ENCODE measurements at regions not wholly inside any gene's neighbourhood (a gene's known extent, or its start where the extent isn't known, plus 50 kb on each side); places are given as distances from the start of the nearest gene placed in this dataset.
"Not testable (repeated sequence)": the region's sequence is repeated elsewhere in the genome, so short reads cannot be mapped to it uniquely, and the experiment has no call there.

DNA sequence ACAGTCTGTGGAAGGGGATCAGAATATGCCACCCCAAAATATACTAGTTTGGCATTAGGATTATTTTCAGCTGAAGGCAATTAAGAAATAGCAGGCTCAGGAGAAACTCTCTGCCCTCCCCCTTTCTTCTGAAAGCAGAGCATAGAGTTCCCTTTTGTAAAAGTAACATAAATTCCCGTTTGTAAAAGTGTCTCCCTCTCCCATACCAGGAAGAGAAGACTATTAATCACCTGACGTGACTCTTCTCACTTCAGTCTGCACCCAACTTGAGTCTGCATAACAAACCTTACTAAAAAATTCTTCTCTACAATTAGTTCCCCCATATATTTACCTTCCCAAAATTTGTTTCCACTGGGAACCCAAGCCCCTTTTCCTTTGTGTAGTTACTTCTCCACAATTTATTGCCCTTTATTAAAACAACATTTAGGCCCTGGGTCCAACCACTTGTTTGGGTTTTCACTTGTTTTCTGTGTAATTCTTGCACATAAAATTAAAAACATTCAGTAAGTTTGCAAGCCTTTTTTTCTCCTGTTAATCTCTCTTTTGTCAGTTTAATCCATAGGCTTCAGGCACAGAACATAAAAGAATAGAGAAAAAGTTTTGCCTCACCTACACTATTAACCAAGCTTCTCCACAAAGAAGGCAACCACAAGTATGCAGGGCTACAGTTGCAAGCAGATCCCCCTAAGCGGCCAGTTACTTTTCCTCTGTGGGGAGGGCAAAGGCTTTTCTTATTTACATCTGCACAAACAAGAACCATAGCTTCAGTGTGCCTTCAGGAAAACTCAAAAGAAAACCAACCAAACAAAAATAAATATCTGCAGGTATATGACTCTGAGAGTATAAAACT, 73.8 kb upstream of the EPCAM start:
- Mint-ChIP-seq H3K27ac (peak overlapping the region; percentile 73), H3K4me1 (ENCODE audit: low read depth) (peaks cover 23% of the 10 kb centered on the region), H3K36me3 (ENCODE audit: insufficient read depth) (no peaks in the 10 kb centered on the region), H3K27me3 (no peaks in the 10 kb centered on the region), H3K4me3 (ENCODE audit: low read depth) (no peak overlapping the region), H3K9me3 (ENCODE audit: low read depth) (no peaks in the 10 kb centered on the region)
- no peak for DNase-seq (ENCODE audit: low spot score, unreplicated experiment)
- TF ChIP-seq, protein P1, sequence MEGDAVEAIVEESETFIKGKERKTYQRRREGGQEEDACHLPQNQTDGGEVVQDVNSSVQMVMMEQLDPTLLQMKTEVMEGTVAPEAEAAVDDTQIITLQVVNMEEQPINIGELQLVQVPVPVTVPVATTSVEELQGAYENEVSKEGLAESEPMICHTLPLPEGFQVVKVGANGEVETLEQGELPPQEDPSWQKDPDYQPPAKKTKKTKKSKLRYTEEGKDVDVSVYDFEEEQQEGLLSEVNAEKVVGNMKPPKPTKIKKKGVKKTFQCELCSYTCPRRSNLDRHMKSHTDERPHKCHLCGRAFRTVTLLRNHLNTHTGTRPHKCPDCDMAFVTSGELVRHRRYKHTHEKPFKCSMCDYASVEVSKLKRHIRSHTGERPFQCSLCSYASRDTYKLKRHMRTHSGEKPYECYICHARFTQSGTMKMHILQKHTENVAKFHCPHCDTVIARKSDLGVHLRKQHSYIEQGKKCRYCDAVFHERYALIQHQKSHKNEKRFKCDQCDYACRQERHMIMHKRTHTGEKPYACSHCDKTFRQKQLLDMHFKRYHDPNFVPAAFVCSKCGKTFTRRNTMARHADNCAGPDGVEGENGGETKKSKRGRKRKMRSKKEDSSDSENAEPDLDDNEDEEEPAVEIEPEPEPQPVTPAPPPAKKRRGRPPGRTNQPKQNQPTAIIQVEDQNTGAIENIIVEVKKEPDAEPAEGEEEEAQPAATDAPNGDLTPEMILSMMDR (IDR thresholded peaks at IDR 0.05; ENCODE audit: unreplicated experiment): no peak

DNA sequence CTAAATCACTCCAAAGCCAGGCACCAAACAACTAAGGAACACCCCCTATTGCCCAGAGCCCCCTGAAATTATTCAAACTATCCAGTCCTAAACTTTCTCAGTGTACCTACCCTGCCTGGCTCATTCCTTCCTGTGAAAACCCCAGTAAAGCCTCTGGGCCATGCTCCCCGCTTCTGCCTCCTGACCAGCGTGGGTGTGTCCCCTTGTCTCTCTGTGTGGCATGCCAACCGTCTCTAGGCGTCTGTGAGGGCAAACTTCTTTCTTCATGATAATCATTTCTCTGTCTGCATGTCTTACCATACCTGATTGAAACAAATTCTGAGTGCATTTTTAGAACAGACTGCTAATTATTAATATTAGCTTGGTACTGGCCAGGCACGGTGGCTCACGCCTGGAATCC, 75.1 kb upstream of the EPCAM start:
- TF ChIP-seq, protein P1 (IDR thresholded peaks at IDR 0.05; ENCODE audit: unreplicated experiment): no peak
- H3K27me3 Mint-ChIP-seq: no peaks in the 10 kb centered on the region
- H3K27ac Mint-ChIP-seq: peak overlapping the region; percentile 57
- no peak for DNase-seq (ENCODE audit: low spot score, unreplicated experiment)
- no peaks in the 10 kb centered on the region for H3K9me3 Mint-ChIP-seq (ENCODE audit: low read depth)
- H3K36me3 Mint-ChIP-seq (ENCODE audit: insufficient read depth): no peaks in the 10 kb centered on the region
- H3K4me1 Mint-ChIP-seq (ENCODE audit: low read depth): peaks cover 23% of the 10 kb centered on the region
- H3K4me3 Mint-ChIP-seq (ENCODE audit: low read depth): no peak overlapping the region

DNA sequence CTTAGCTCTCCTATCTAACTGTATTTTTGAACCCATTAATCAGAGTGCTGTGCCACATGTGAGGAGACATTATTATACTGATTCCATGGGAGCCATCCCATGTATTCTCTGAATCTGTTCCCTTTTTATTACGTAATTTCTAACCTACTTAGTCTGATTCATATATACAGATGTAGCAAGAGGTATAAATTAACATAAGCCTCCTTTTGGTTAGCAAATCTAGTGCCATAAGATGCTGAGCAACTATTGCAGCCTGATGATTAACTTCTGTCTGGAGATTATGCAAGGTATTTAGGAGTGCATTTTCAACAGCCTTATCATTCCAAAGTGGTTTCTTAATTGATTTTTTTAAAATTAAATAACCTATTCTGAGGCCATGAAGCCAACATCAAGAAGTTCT, 80.2 kb upstream of the EPCAM start:
- TF ChIP-seq, protein P1 (IDR thresholded peaks at IDR 0.05; ENCODE audit: unreplicated experiment): no peak
- Mint-ChIP-seq H3K36me3 (ENCODE audit: insufficient read depth) (peaks cover 3% of the 10 kb centered on the region), H3K9me3 (ENCODE audit: low read depth) (peaks cover 4% of the 10 kb centered on the region), H3K27ac (no peak overlapping the region), H3K27me3 (no peaks in the 10 kb centered on the region), H3K4me3 (ENCODE audit: low read depth) (no peak overlapping the region), H3K4me1 (ENCODE audit: low read depth) (peaks cover 17% of the 10 kb centered on the region)
- DNase-seq (ENCODE audit: low spot score, unreplicated experiment): no peak

DNA sequence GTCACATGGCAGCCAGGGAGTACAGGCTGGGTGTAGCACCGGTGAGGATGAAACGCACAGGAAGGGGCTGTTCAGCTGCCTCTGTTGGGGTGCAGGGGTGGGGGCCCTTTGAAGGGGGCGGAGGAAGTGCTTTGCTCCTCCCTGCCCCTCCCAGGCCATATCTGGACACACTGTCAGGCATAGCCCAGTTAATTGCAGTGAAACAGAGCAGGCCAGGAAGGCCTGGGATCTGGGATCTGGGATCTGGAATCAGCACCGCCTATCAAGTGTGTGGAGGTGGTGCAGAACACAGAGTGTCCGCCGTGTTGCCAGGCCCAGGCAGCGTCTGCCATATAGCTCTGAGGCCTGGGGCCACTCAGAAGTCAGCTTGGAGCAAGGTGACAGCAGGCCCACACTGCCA, 85.5 kb upstream of the EPCAM start:
- Mint-ChIP-seq H3K4me1 (ENCODE audit: low read depth) (peaks cover 9% of the 10 kb centered on the region), H3K4me3 (ENCODE audit: low read depth) (no peak overlapping the region), H3K27ac (no peak overlapping the region), H3K27me3 (no peaks in the 10 kb centered on the region), H3K9me3 (ENCODE audit: low read depth) (peaks cover 17% of the 10 kb centered on the region), H3K36me3 (ENCODE audit: insufficient read depth) (peaks cover 14% of the 10 kb centered on the region)
- DNase-seq (ENCODE audit: low spot score, unreplicated experiment): no peak
- TF ChIP-seq, protein P1 (IDR thresholded peaks at IDR 0.05; ENCODE audit: unreplicated experiment): no peak

DNA sequence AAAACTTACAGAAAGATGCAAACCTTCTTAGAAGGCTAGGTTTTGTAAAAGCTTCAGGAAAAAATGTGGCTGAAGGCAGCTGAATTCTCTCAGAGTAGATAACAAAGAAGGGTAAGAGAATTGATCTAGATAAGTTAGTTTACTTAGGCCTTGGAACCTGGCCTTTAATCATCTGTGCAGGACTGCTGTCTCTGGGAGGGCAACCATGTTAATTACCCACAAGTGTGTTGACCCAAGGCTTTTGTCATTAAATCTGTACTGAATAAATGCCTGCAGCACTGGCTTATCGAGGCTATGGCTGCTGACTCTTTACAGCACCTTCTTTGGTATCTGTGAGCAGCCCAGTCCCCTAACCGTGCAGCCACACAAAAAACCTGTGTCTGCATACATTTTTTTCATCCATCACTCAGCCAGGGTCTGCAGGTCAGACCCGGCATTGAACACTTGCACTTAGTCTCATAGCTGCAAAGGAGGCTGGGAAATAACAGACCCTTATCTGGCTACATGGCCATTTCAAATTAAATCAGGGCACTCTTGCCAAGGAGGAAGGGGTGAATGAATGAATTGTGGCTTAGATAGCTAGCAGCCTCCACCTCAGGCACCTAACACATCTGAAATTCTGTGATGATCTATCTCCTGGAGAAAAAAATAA, 86.4 kb upstream of the EPCAM start:
- Mint-ChIP-seq H3K4me1 (ENCODE audit: low read depth) (peaks cover 7% of the 10 kb centered on the region), H3K27me3 (no peaks in the 10 kb centered on the region), H3K36me3 (ENCODE audit: insufficient read depth) (peaks cover 14% of the 10 kb centered on the region), H3K4me3 (ENCODE audit: low read depth) (no peak overlapping the region), H3K27ac (peak overlapping the region; percentile 34), H3K9me3 (ENCODE audit: low read depth) (peaks cover 17% of the 10 kb centered on the region)
- no peak for DNase-seq (ENCODE audit: low spot score, unreplicated experiment)
- TF ChIP-seq, protein P1 (IDR thresholded peaks at IDR 0.05; ENCODE audit: unreplicated experiment): no peak

DNA sequence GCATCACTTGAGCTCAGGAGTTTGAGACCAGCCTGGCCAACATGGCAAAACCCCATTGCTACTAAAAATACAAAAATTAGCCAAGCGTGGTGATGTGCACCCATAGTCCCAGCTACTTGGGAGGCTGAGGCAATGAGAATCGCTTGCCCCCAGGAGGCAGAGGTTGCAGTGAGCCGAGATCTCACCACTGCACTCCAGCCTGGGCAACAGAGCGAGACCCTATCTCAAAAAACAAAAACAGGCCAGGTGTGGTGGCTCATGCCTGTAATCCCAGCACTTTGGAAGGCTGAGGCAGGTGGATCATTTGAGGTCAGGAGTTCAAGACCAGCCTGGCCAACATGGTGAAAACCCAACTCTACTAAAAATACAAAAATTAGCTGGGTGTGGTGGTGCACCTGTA, 89.6 kb upstream of the EPCAM start:
- peaks cover 17% of the 10 kb centered on the region for H3K9me3 Mint-ChIP-seq (ENCODE audit: low read depth)
- peaks cover 13% of the 10 kb centered on the region for H3K36me3 Mint-ChIP-seq (ENCODE audit: insufficient read depth)
- not testable (repeated sequence) for H3K27me3 Mint-ChIP-seq; H3K4me3 Mint-ChIP-seq (ENCODE audit: low read depth); DNase-seq (ENCODE audit: low spot score, unreplicated experiment); H3K4me1 Mint-ChIP-seq (ENCODE audit: low read depth); H3K27ac Mint-ChIP-seq
